Fibroblast of lung (primary cell): ENCODE measurements at regions not wholly inside any gene's neighbourhood (a gene's known extent, or its start where the extent isn't known, plus 50 kb on each side); places are given as distances from the start of the nearest gene placed in this dataset.

Experiments
- EZH2 ChIP-seq: IDR thresholded peaks from 2 replicates; pipeline ENCODE4 v1.5.1; 2012; ENCODE audit warnings: low read length, control low read depth, mild to moderate bottlenecking; ENCODE audit errors: missing control alignments
- TF ChIP-seq, protein P1 (sequence below), 2 donors: IDR thresholded peaks in 1 of 2; conservative IDR thresholded peaks in 1 of 2; 1 replicate in 1 of 2; 2 replicates in 1 of 2; pipeline ENCODE4 v1.5.1; 2011 to 2012; ENCODE audit warnings: low read length in 2 of 2, control low read depth in 1 of 2, inconsistent platforms in 1 of 2, low read depth in 1 of 2, mild to moderate bottlenecking in 1 of 2

DNA sequence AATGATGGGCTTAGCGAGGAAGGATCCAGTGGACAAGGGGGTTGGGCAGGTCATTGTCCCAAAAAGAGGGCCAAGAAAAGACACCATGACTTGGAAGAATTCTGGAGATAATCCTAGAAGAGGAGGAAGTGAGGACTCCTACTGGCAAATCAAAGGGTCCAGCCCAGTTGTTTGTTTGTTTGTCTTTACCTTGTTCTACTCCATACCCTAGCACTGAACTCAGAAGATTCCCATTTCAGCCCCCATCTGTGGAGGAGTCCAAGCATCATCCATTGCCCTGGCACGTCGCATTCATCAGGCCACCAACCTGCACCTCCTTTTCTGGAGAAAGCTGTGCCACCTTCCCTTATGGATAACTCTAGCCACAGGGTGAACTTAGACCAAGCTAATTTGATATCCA lies 326.2 kb downstream of the EN1 start:
- TF ChIP-seq EZH2, result no peak
- TF ChIP-seq, protein P1, sequence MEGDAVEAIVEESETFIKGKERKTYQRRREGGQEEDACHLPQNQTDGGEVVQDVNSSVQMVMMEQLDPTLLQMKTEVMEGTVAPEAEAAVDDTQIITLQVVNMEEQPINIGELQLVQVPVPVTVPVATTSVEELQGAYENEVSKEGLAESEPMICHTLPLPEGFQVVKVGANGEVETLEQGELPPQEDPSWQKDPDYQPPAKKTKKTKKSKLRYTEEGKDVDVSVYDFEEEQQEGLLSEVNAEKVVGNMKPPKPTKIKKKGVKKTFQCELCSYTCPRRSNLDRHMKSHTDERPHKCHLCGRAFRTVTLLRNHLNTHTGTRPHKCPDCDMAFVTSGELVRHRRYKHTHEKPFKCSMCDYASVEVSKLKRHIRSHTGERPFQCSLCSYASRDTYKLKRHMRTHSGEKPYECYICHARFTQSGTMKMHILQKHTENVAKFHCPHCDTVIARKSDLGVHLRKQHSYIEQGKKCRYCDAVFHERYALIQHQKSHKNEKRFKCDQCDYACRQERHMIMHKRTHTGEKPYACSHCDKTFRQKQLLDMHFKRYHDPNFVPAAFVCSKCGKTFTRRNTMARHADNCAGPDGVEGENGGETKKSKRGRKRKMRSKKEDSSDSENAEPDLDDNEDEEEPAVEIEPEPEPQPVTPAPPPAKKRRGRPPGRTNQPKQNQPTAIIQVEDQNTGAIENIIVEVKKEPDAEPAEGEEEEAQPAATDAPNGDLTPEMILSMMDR (conservative IDR thresholded peaks at IDR 0.05 in 1 of 2, IDR thresholded peaks at IDR 0.05 in 1 of 2; ENCODE audit: low read depth in 1 of 2, low read length in 2 of 2), result no peak
